ENCODE measurements at regions not wholly inside any gene's neighbourhood (a gene's known extent, or its start where the extent isn't known, plus 50 kb on each side); places are given as distances from the start of the nearest gene placed in this dataset.

GRCh38 chr14:61891170-61891569 is 128.9 kb downstream of the SNAPC1 start:
- TF ChIP-seq, protein P1, sequence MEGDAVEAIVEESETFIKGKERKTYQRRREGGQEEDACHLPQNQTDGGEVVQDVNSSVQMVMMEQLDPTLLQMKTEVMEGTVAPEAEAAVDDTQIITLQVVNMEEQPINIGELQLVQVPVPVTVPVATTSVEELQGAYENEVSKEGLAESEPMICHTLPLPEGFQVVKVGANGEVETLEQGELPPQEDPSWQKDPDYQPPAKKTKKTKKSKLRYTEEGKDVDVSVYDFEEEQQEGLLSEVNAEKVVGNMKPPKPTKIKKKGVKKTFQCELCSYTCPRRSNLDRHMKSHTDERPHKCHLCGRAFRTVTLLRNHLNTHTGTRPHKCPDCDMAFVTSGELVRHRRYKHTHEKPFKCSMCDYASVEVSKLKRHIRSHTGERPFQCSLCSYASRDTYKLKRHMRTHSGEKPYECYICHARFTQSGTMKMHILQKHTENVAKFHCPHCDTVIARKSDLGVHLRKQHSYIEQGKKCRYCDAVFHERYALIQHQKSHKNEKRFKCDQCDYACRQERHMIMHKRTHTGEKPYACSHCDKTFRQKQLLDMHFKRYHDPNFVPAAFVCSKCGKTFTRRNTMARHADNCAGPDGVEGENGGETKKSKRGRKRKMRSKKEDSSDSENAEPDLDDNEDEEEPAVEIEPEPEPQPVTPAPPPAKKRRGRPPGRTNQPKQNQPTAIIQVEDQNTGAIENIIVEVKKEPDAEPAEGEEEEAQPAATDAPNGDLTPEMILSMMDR (IDR thresholded peaks at IDR 0.05) = no peak
- TF ChIP-seq EZH2 (IDR thresholded peaks at IDR 0.05; ENCODE audit: borderline replicate concordance, insufficient read depth, low read depth, low read length, poor library complexity, severe bottlenecking) = no peak
